Neural cell (in vitro differentiated cells): ENCODE measurements at regions not wholly inside any gene's neighbourhood (a gene's known extent, or its start where the extent isn't known, plus 50 kb on each side); places are given as distances from the start of the nearest gene placed in this dataset.
"Not testable (repeated sequence)": the region's sequence is repeated elsewhere in the genome, so short reads cannot be mapped to it uniquely, and the experiment has no call there.

Source experiments
- H2AFZ ChIP-seq: fragments of 200-600, 300-800 bp; sonication (generic), shearing (Covaris generic); 2 replicates; pipeline ENCODE4 v1.6.0; 2014; ENCODE audit warnings: low read depth, mild to moderate bottlenecking, antibody characterized with exemption, low read length, moderate library complexity
- H3F3A ChIP-seq: fragments of 200-600 bp; shearing (Covaris generic); 2 replicates; pipeline ENCODE4 v1.6.1; 2016; ENCODE audit warnings: mild to moderate bottlenecking, moderate library complexity, mixed read lengths, antibody characterized with exemption, low read length; ENCODE audit not compliant: insufficient read depth, poor library complexity, severe bottlenecking
- H3K27ac ChIP-seq: fragments of 200-600, 300-800 bp; sonication (generic), shearing (Covaris generic); 2 replicates; pipeline ENCODE4 v1.5.1; 2014; ENCODE audit warnings: mild to moderate bottlenecking, low read length, moderate library complexity
- H3K27me3 ChIP-seq: fragments of 300-800, 200-600 bp; sonication (generic), shearing (Covaris generic); 2 replicates; pipeline ENCODE4 v1.6.0; 2014; ENCODE audit warnings: mild to moderate bottlenecking, low read depth, low read length, moderate library complexity; ENCODE audit not compliant: insufficient read depth
- H3K36me3 ChIP-seq: fragments of 300-800, 200-600 bp; sonication (generic), shearing (Covaris generic); 2 replicates; pipeline ENCODE4 v1.5.1; 2014; ENCODE audit warnings: mild to moderate bottlenecking, antibody characterized with exemption, low read length, moderate library complexity; ENCODE audit not compliant: insufficient read depth
- H3K4me2 ChIP-seq: fragments of 300-800, 200-600 bp; sonication (generic), shearing (Covaris generic); 2 replicates; pipeline ENCODE4 v1.6.0; 2014; ENCODE audit warnings: mild to moderate bottlenecking, low read length
- H3K4me3 ChIP-seq: fragments of 300-800, 200-600 bp; sonication (generic), shearing (Covaris generic); 2 replicates; pipeline ENCODE4 v1.5.1; 2014; ENCODE audit warnings: mild to moderate bottlenecking, low read length, moderate library complexity
- H3K79me2 ChIP-seq: fragments of 200-600 bp; shearing (Covaris generic); replicated peaks from 2 replicates; pipeline ENCODE4 v1.6.0; 2014; ENCODE audit warnings: mild to moderate bottlenecking, low read length, moderate library complexity; ENCODE audit not compliant: insufficient read depth
- H3K9ac ChIP-seq: fragments of 300-800, 200-600 bp; sonication (generic), shearing (Covaris generic); 2 replicates; pipeline ENCODE4 v1.6.1; 2016; ENCODE audit warnings: mild to moderate bottlenecking, low read length, mixed read lengths
- H3K9me2 ChIP-seq: fragments of 200-600 bp; shearing (Covaris generic); 2 replicates; pipeline ENCODE4 v1.6.1; 2016; ENCODE audit warnings: mild to moderate bottlenecking, low read length, mixed read lengths; ENCODE audit not compliant: insufficient read depth
- H3K9me3 ChIP-seq: fragments of 200-600, 300-800 bp; sonication (generic), shearing (Covaris generic); 2 replicates; pipeline ENCODE4 v1.6.1; 2016; ENCODE audit warnings: mild to moderate bottlenecking, mixed run types, low read length, moderate library complexity, mixed read lengths
- H4K20me1 ChIP-seq: fragments of 200-600 bp; shearing (Covaris generic); 2 replicates; pipeline ENCODE4 v1.6.1; 2016; ENCODE audit warnings: mild to moderate bottlenecking, mixed run types; ENCODE audit not compliant: insufficient read depth
- EP300 ChIP-seq: fragments of 450-650 bp; conservative IDR thresholded peaks from 2 replicates; pipeline ENCODE4 v1.6.1; 2014; ENCODE audit warnings: antibody characterized with exemption, mild to moderate bottlenecking, moderate library complexity; ENCODE audit not compliant: poor library complexity, severe bottlenecking
- EZH2 ChIP-seq: fragments of 200-600, 300-800 bp; shearing (Covaris generic), sonication (generic); IDR thresholded peaks from 2 replicates; pipeline ENCODE4 v1.6.1; 2014; ENCODE audit warnings: antibody characterized with exemption, low read length, borderline replicate concordance, mild to moderate bottlenecking; ENCODE audit not compliant: insufficient read depth, poor library complexity, severe bottlenecking
- MXI1 ChIP-seq: fragments of 450-650 bp; conservative IDR thresholded peaks from 2 replicates; pipeline ENCODE4 v1.6.1; 2014; ENCODE audit warnings: antibody characterized with exemption, mild to moderate bottlenecking; ENCODE audit not compliant: poor library complexity, severe bottlenecking
- POLR2AphosphoS5 ChIP-seq: IDR thresholded peaks from 2 replicates; pipeline ENCODE4 v1.6.1; 2012
- RAD21 ChIP-seq: fragments of 450-650 bp; conservative IDR thresholded peaks from 2 replicates; pipeline ENCODE4 v1.6.1; 2014; ENCODE audit warnings: antibody characterized with exemption, mild to moderate bottlenecking, moderate library complexity
- SMC3 ChIP-seq: fragments of 450-650 bp; conservative IDR thresholded peaks from 2 replicates; pipeline ENCODE4 v1.6.1; 2014; ENCODE audit warnings: antibody characterized with exemption, mild to moderate bottlenecking, moderate library complexity; ENCODE audit not compliant: poor library complexity
- TAF1 ChIP-seq: IDR thresholded peaks from 2 replicates; pipeline ENCODE4 v1.6.1; 2012; ENCODE audit warnings: low read depth
- TF ChIP-seq, protein P1 (sequence below): fragments of 450-650 bp; IDR thresholded peaks from 2 replicates; pipeline ENCODE4 v1.5.1; 2014; ENCODE audit warnings: antibody characterized with exemption, mild to moderate bottlenecking, moderate library complexity; ENCODE audit not compliant: poor library complexity, severe bottlenecking
- TF ChIP-seq, protein P2 (sequence below): IDR thresholded peaks from 2 replicates; pipeline ENCODE4 v1.6.1; 2012; ENCODE audit warnings: borderline replicate concordance

DNA sequence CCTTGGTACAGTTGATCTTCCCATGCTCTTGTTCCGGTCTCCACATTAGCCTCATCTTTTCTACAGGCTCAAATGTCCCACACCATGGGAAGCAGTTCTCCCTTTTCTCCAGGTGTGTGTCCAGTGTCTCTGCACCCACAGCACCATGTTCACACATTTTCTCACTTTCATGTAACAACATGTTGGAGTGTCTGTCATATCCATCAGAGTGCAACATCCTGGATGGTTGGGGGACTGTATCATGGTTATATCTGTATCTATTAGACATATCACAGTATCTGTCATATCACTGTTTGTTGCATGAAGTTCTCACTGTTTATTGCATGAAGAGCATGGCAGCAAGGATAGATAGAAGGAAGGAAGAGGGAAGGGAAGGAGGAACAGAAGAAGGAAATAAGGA is 635.6 kb downstream of the EPM2A start:
- Histone ChIP-seq H3F3A (no peaks in the 10 kb centered on the region), H4K20me1 (no peaks in the 10 kb centered on the region), H3K27me3 (no peaks in the 10 kb centered on the region), H3K9me2 (no peaks in the 10 kb centered on the region), H3K4me2 (no peak overlapping the region), H3K4me3 (no peak overlapping the region), H2AFZ (no peak overlapping the region), H3K9ac (no peak overlapping the region), H3K79me2 (no peaks in the 10 kb centered on the region), H3K27ac (no peak overlapping the region), H3K36me3 (no peaks in the 10 kb centered on the region), H3K9me3 (no peaks in the 10 kb centered on the region)
- TF ChIP-seq RAD21 (no peak), EZH2 (no peak)
- TF ChIP-seq, protein P1, sequence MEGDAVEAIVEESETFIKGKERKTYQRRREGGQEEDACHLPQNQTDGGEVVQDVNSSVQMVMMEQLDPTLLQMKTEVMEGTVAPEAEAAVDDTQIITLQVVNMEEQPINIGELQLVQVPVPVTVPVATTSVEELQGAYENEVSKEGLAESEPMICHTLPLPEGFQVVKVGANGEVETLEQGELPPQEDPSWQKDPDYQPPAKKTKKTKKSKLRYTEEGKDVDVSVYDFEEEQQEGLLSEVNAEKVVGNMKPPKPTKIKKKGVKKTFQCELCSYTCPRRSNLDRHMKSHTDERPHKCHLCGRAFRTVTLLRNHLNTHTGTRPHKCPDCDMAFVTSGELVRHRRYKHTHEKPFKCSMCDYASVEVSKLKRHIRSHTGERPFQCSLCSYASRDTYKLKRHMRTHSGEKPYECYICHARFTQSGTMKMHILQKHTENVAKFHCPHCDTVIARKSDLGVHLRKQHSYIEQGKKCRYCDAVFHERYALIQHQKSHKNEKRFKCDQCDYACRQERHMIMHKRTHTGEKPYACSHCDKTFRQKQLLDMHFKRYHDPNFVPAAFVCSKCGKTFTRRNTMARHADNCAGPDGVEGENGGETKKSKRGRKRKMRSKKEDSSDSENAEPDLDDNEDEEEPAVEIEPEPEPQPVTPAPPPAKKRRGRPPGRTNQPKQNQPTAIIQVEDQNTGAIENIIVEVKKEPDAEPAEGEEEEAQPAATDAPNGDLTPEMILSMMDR = no peak

DNA sequence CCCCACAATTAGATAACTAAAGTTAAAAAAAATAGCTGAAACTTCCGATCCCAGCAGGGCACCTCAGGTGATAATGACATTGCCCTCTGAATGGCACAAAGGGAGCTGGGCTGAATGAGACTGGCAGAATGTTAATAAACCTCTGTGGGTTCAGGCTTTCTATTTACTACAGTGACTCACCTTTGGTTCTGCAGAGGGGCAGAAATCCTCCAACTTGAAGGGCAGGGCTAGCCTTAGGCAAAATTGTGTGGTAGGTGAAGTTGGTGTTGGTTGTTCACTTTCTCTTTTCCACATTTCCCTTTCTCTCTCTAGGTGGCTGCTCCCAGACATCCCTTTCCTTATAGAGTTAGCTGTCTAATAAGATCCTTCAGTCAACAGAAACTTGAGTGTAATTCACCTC is 625.2 kb downstream of the EPM2A start:
- Histone ChIP-seq H3K79me2 (no peaks in the 10 kb centered on the region), H4K20me1 (no peaks in the 10 kb centered on the region), H3F3A (no peaks in the 10 kb centered on the region), H3K9me2 (no peaks in the 10 kb centered on the region), H3K9me3 (peaks cover 4% of the 10 kb centered on the region), H3K36me3 (no peaks in the 10 kb centered on the region), H3K9ac (no peak overlapping the region), H3K4me3 (no peak overlapping the region), H2AFZ (no peak overlapping the region), H3K4me2 (no peak overlapping the region), H3K27me3 (no peaks in the 10 kb centered on the region), H3K27ac (no peak overlapping the region)
- TF ChIP-seq MXI1 (no peak), TAF1 (no peak), EP300 (no peak), RAD21 (no peak), EZH2 (no peak), POLR2AphosphoS5 (no peak), SMC3 (no peak)
- TF ChIP-seq, protein P1 = no peak
- TF ChIP-seq, protein P2, sequence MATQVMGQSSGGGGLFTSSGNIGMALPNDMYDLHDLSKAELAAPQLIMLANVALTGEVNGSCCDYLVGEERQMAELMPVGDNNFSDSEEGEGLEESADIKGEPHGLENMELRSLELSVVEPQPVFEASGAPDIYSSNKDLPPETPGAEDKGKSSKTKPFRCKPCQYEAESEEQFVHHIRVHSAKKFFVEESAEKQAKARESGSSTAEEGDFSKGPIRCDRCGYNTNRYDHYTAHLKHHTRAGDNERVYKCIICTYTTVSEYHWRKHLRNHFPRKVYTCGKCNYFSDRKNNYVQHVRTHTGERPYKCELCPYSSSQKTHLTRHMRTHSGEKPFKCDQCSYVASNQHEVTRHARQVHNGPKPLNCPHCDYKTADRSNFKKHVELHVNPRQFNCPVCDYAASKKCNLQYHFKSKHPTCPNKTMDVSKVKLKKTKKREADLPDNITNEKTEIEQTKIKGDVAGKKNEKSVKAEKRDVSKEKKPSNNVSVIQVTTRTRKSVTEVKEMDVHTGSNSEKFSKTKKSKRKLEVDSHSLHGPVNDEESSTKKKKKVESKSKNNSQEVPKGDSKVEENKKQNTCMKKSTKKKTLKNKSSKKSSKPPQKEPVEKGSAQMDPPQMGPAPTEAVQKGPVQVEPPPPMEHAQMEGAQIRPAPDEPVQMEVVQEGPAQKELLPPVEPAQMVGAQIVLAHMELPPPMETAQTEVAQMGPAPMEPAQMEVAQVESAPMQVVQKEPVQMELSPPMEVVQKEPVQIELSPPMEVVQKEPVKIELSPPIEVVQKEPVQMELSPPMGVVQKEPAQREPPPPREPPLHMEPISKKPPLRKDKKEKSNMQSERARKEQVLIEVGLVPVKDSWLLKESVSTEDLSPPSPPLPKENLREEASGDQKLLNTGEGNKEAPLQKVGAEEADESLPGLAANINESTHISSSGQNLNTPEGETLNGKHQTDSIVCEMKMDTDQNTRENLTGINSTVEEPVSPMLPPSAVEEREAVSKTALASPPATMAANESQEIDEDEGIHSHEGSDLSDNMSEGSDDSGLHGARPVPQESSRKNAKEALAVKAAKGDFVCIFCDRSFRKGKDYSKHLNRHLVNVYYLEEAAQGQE = no peak

DNA sequence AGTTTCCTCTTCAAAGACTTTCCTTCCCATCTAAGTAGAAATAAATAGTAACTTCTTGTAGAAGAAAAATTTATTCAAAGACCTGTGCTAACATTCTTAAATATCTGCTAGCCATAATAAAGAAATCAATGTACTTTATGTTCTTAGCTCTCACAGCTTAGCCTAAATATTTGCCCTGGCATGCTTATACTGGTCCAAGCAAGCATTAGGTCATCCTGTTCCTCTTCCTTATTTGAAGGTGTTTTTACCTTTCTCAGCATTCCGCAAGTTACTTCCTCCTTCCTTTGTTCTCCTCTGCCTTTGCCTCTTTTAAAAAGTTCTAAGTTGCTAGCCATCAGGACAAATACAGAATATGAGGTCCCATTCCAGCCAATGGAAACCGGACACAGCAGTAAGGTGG is 623.9 kb downstream of the EPM2A start:
- H3K9me3 ChIP-seq, H3K9me2 ChIP-seq, H4K20me1 ChIP-seq, H2AFZ ChIP-seq, H3F3A ChIP-seq, H3K9ac ChIP-seq, H3K27me3 ChIP-seq, H3K4me2 ChIP-seq, H3K79me2 ChIP-seq, H3K27ac ChIP-seq, H3K4me3 ChIP-seq, H3K36me3 ChIP-seq: not testable (repeated sequence)
